ENCODE measurements at regions not wholly inside any gene's neighbourhood (a gene's known extent, or its start where the extent isn't known, plus 50 kb on each side); places are given as distances from the start of the nearest gene placed in this dataset.

DNA sequence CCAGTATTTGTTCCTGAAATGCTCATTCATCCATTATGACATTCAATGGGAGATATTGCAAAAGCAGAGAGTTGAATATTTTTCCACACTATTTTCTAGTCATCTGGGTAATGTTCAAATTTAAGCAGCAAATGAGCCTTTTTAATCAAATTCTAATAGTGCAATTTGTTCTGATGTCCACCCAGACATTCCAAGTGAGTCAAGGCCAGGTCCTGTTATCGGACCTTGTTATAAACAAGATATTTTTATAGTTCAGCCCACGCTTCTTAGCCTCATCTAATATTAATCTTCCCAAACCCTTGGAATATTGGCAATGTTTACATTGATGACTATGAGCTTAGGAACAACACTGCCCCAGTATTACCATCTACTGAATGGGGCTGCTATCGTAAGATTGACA lies 500.1 kb upstream of the PHF14 start:
- TF ChIP-seq, protein P1, sequence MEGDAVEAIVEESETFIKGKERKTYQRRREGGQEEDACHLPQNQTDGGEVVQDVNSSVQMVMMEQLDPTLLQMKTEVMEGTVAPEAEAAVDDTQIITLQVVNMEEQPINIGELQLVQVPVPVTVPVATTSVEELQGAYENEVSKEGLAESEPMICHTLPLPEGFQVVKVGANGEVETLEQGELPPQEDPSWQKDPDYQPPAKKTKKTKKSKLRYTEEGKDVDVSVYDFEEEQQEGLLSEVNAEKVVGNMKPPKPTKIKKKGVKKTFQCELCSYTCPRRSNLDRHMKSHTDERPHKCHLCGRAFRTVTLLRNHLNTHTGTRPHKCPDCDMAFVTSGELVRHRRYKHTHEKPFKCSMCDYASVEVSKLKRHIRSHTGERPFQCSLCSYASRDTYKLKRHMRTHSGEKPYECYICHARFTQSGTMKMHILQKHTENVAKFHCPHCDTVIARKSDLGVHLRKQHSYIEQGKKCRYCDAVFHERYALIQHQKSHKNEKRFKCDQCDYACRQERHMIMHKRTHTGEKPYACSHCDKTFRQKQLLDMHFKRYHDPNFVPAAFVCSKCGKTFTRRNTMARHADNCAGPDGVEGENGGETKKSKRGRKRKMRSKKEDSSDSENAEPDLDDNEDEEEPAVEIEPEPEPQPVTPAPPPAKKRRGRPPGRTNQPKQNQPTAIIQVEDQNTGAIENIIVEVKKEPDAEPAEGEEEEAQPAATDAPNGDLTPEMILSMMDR (IDR thresholded peaks at IDR 0.05; ENCODE audit: low read depth, low read length): no peak
- no peak for TF ChIP-seq EZH2phosphoT487 (IDR thresholded peaks at IDR 0.05; ENCODE audit: low read depth)

Measured in OCI-LY3 (cell line).